ENCODE measurements at regions not wholly inside any gene's neighbourhood (a gene's known extent, or its start where the extent isn't known, plus 50 kb on each side); places are given as distances from the start of the nearest gene placed in this dataset.

GRCh38 chr6:105476978-105477377 lies 74.1 kb upstream of the PREP start:
- no peak for DNase-seq (ENCODE audit: low spot score)
- Histone ChIP-seq H3K4me3 (ENCODE audit: low read depth in 1 of 3, low read length in 3 of 3) (no peak overlapping the region), H3K4me1 (ENCODE audit: control insufficient read depth in 4 of 4, insufficient read depth in 4 of 4, low read length in 3 of 4) (no peaks in the 10 kb centered on the region), H3K9ac (ENCODE audit: low read depth in 1 of 2, low read length in 2 of 2) (no peak overlapping the region), H3K27me3 (ENCODE audit: control insufficient read depth in 4 of 4, insufficient read depth in 4 of 4, low read length in 3 of 4) (peaks cover 0 to 4% (median 0%) of the 10 kb centered on the region in 4 donors), H3K9me3 (ENCODE audit: control insufficient read depth in 4 of 4, low read length in 3 of 4) (peaks cover 0 to 3% (median under 1%) of the 10 kb centered on the region in 4 donors), H3K36me3 (ENCODE audit: control insufficient read depth in 4 of 4, insufficient read depth in 3 of 4, low read depth in 1 of 4, low read length in 3 of 4) (no peaks in the 10 kb centered on the region), H3K27ac (ENCODE audit: low read depth in 1 of 2, low read length in 2 of 2) (no peak overlapping the region)
- TF ChIP-seq SP1 (IDR thresholded peaks at IDR 0.05) (no peak), REST (IDR thresholded peaks at IDR 0.05) (no peak), FOXA2 (IDR thresholded peaks at IDR 0.05) (no peak), NR2F2 (IDR thresholded peaks at IDR 0.05) (no peak), MAX (IDR thresholded peaks at IDR 0.05) (no peak), JUND (IDR thresholded peaks at IDR 0.05) (no peak), ZBTB33 (IDR thresholded peaks at IDR 0.05) (no peak), HNF4A (conservative IDR thresholded peaks at IDR 0.05) (no peak), TAF1 (conservative IDR thresholded peaks at IDR 0.05) (no peak), HNF4G (IDR thresholded peaks at IDR 0.05) (no peak), FOXA1 (IDR thresholded peaks at IDR 0.05) (no peak), RAD21 (IDR thresholded peaks at IDR 0.05) (no peak)
- TF ChIP-seq, protein P1, sequence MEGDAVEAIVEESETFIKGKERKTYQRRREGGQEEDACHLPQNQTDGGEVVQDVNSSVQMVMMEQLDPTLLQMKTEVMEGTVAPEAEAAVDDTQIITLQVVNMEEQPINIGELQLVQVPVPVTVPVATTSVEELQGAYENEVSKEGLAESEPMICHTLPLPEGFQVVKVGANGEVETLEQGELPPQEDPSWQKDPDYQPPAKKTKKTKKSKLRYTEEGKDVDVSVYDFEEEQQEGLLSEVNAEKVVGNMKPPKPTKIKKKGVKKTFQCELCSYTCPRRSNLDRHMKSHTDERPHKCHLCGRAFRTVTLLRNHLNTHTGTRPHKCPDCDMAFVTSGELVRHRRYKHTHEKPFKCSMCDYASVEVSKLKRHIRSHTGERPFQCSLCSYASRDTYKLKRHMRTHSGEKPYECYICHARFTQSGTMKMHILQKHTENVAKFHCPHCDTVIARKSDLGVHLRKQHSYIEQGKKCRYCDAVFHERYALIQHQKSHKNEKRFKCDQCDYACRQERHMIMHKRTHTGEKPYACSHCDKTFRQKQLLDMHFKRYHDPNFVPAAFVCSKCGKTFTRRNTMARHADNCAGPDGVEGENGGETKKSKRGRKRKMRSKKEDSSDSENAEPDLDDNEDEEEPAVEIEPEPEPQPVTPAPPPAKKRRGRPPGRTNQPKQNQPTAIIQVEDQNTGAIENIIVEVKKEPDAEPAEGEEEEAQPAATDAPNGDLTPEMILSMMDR (IDR thresholded peaks at IDR 0.05; ENCODE audit: low read depth, low read length, missing input control): no peak
- TF ChIP-seq, protein P2, sequence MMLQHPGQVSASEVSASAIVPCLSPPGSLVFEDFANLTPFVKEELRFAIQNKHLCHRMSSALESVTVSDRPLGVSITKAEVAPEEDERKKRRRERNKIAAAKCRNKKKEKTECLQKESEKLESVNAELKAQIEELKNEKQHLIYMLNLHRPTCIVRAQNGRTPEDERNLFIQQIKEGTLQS (IDR thresholded peaks at IDR 0.05): no peak

DNA sequence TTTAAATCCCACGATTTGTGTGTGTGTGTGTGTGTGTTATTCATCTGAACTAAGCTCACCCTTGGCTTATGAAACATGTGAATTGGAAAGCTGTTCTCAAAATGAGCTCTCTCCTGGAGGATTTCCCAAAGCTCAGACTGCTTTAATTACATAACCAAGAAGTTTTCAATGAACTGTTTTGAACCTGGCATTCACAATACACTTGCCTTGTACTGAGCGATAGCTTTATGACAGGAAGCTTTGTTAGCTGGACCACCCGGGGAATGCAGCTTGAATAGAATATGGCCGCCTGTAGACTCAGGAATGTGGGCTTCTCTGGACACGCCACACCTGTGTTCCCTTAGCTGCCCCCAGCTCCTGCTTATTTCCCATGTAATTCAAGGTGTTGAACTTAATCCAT lies 71.4 kb upstream of the PREP start:
- Histone ChIP-seq H3K9me3 (ENCODE audit: control insufficient read depth in 4 of 4, low read length in 3 of 4) (peaks cover 0 to 3% (median under 1%) of the 10 kb centered on the region in 4 donors), H3K27me3 (ENCODE audit: control insufficient read depth in 4 of 4, insufficient read depth in 4 of 4, low read length in 3 of 4) (peaks cover 0 to 8% (median 0%) of the 10 kb centered on the region in 4 donors), H3K27ac (ENCODE audit: low read depth in 1 of 2, low read length in 2 of 2) (no peak overlapping the region), H3K4me3 (ENCODE audit: low read depth in 1 of 3, low read length in 3 of 3) (no peak overlapping the region), H3K36me3 (ENCODE audit: control insufficient read depth in 4 of 4, insufficient read depth in 3 of 4, low read depth in 1 of 4, low read length in 3 of 4) (no peaks in the 10 kb centered on the region), H3K9ac (ENCODE audit: low read depth in 1 of 2, low read length in 2 of 2) (no peak overlapping the region), H3K4me1 (ENCODE audit: control insufficient read depth in 4 of 4, insufficient read depth in 4 of 4, low read length in 3 of 4) (no peaks in the 10 kb centered on the region)
- no peak for DNase-seq (ENCODE audit: low spot score)
- 78% methylated on average over 5 of the region's 5 CpGs for WGBS
- TF ChIP-seq REST (IDR thresholded peaks at IDR 0.05) (no peak), SP1 (IDR thresholded peaks at IDR 0.05) (no peak), FOXA1 (IDR thresholded peaks at IDR 0.05) (no peak), GABPA (IDR thresholded peaks at IDR 0.05 in 1 of 2, conservative IDR thresholded peaks at IDR 0.05 in 1 of 2) (no peak), TAF1 (conservative IDR thresholded peaks at IDR 0.05) (no peak), YY1 (IDR thresholded peaks at IDR 0.05) (no peak), NR2F2 (IDR thresholded peaks at IDR 0.05) (no peak), HNF4G (IDR thresholded peaks at IDR 0.05) (no peak), RAD21 (IDR thresholded peaks at IDR 0.05) (no peak), JUND (IDR thresholded peaks at IDR 0.05) (no peak)
- TF ChIP-seq, protein P2 (IDR thresholded peaks at IDR 0.05): no peak
- TF ChIP-seq, protein P1 (IDR thresholded peaks at IDR 0.05; ENCODE audit: low read depth, low read length, missing input control): no peak
